CD1c-positive myeloid dendritic cell (primary cell): ENCODE measurements at regions not wholly inside any gene's neighbourhood (a gene's known extent, or its start where the extent isn't known, plus 50 kb on each side); places are given as distances from the start of the nearest gene placed in this dataset.
"Not testable (repeated sequence)": the region's sequence is repeated elsewhere in the genome, so short reads cannot be mapped to it uniquely, and the experiment has no call there.

Source experiments
- DNase-seq: peaks from one replicate; pipeline ENCODE4 v3.0.0-alpha.2; 2016; ENCODE audit errors: extremely low spot score

GRCh38 chr13:63446329-63446728 lies 2030.7 kb upstream of the PCDH20 start:
- DNase-seq, result no peak

- not testable (repeated sequence) for DNase-seq
Measured at GRCh38 chr13:63444225-63444624, 2028.6 kb upstream of the PCDH20 start.

DNA sequence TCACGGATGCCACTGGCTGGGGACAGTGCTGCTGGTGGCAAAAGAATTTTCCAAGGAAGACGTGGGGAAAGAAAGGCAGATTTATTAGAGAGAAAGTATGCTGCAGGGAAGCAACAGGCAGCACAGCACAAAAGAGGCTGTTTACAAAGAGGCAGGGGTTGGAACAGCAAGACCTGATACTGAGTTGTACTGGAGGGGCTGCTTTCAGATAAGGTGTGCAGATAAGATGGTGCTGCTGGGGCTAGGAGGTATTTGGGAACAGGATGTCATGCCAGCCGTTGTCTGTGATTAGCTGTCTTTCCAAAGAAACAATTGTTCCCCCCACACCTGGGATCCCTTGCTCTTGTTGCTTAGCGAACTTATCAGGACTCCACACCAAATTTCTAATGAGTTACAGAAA lies 2023.3 kb upstream of the PCDH20 start:
- DNase-seq, result no peak

- no peak for DNase-seq
Measured at GRCh38 chr13:63436325-63436668, 2020.6 kb upstream of the PCDH20 start.

DNA sequence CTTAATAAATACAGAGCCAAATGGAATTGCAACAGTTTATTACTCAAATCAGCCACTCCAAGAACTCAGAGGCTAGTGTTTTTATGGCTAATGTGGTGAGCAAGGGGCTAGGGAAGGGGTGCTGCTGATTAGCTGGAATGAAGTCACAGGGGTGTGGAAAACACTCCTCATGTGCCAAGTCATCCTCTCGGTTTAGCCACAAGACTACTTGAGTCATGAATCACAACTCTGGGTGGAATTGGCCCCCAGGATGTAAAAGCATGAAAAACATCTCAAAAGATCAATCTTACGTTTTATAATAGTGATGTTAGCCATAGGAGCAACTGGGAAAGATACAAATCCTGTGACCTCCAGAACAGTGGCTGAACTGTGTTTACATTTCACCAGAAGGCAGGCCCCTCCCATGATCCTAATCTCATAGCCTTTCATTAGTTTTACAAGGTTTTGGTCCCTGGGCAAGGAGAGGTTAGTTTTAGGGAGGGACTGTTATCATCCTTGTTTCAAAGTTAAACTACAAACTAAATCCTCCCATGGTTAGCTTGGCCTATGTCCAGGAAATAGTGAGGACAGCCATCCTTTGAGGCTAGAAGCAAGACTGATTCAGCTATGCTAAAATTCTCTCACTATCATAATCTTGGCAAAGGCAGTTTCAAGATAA lies 2020.1 kb upstream of the PCDH20 start:
- DNase-seq, result no peak

GRCh38 chr13:63433546-63434150 lies 2018.0 kb upstream of the PCDH20 start:
- DNase-seq, result no peak

GRCh38 chr13:63427170-63427569 lies 2011.5 kb upstream of the PCDH20 start:
- no peak for DNase-seq

- DNase-seq, result no peak
Measured at GRCh38 chr13:63425131-63425530, 2009.5 kb upstream of the PCDH20 start.

DNA sequence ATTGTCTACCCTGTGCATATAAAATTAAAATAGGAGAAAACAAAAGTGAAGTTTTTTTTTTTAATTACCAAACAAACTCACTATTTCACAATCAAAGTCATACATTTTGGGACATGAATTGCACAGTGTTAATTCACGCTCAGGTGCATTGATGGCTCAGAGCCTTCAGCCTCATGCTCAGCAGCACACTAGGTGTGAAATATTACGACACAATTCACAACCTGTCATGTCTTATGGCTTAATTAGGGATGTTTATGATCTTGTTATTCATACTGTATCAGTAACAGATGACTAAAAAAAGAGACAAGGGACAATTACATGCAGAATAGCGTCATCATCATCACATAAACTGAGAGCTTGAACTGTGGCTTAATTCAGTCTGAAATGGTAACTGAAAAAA lies 2005.5 kb upstream of the PCDH20 start:
- DNase-seq, result no peak

GRCh38 chr13:63420685-63421084 lies 2005.0 kb upstream of the PCDH20 start:
- no peak for DNase-seq

- no peak for DNase-seq
Measured at GRCh38 chr13:63414247-63414646, 1998.6 kb upstream of the PCDH20 start.

DNA sequence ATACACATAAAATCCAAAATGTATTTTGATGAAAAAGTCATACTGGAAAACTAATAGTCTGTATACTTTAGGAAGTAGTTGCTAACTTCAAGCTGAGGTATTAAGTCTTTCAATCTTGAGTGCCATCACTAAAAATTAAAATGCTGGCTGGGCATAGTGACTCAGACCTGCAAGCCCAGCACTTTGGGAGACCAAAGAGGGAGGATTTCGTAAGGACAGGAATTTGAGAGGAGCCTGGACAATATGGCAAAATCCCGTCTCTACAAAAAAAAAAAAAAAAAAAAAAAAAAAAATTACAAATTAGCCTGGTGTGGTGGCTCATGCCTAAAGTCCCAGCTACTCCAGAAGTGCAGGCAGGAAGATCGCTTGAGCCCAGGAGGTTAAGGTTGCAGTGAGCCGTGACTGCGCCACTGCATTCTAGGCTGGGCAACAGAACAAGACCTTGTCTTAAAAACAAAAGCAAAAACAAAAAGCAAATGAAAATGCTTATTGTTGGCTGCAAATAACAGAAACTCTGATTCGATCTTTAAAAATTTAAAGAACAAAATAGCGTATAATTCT lies 1994.2 kb upstream of the PCDH20 start:
- DNase-seq, result no peak

- DNase-seq, result no peak
Measured at GRCh38 chr13:63408331-63409189, 1992.9 kb upstream of the PCDH20 start.

- no peak for DNase-seq
Measured at GRCh38 chr13:63403733-63404132, 1988.1 kb upstream of the PCDH20 start.

DNA sequence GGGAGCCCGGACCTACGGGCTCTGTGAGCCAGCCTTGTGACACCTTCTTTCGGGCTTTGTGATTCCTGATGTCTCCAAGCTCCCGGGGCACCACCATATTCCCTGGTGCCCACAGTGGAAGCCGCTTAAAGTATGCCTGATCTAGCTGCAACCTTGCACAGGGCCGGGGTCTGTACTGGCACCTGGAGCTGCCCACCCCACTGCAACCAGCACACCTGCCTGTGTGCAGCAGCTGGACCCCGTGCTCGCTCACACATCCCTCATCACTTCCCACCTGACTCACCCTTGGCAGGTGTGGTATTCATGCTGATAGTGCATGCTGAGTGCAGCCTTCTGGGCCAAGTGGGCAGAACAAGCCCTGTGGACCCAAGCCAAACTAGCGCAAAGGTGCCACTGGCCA lies 1981.1 kb upstream of the PCDH20 start:
- no peak for DNase-seq

DNA sequence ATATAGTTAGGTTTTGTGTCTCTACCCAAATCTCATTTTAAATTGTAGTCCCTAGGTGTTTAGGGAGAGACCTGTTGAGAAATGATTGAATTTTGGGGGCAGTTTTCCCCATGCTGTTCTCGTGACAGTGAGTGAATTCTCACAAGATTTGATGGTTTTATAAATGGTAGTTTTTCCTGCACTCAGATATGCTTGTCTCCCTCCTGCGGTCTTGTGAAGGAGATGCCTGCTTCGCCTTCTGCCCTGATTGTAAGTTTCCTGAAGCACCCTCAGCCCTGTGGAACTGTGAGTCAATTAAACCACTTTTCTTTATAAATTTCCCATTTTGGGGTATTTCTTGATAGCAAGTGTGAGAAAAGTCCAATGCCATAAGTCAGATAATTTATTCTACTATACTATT lies 1977.5 kb upstream of the PCDH20 start:
- DNase-seq, result no peak

GRCh38 chr13:63389756-63390155 lies 1974.1 kb upstream of the PCDH20 start:
- no peak for DNase-seq

- DNase-seq, result peak; percentile 38
Measured at GRCh38 chr13:63381078-63381859, 1965.6 kb upstream of the PCDH20 start.

GRCh38 chr13:63377986-63378385 lies 1962.3 kb upstream of the PCDH20 start:
- DNase-seq, result no peak

GRCh38 chr13:63370101-63370500 lies 1954.5 kb upstream of the PCDH20 start:
- DNase-seq, result no peak

DNA sequence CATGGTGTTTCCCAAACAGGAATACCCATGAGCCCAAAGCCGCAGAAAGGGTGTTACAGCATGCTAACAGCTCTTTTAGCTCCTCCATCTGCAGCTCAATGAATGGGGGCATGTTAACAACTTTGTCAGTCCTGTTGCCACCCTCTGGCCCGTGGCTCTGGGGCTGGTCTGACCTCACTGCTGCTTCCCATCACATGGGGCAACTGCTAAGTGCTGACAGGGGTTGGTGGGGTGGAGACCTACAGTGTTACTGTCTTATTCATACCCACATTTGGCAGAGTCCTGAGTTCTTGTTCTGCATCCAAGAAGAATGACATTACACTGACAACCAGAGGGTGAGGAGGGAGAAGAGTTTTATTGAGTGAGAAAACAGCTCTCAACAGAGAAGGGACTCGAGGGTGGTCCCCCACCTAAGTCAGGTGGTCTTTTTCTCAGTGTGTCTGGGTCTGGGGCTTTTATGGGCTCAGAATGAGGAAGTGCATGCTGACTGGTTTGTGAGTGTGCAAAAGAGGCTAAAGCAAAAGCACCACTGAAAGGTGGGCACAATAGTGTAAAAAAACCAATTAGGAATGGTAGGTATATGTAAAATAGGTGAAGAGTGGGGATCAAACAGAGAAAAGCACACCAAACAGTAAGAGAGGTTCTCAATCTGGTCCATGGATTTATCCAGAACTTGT lies 1952.0 kb upstream of the PCDH20 start:
- no peak for DNase-seq
